MM.1S (cell line): ENCODE measurements at regions not wholly inside any gene's neighbourhood (a gene's known extent, or its start where the extent isn't known, plus 50 kb on each side); places are given as distances from the start of the nearest gene placed in this dataset.
"Not testable (repeated sequence)": the region's sequence is repeated elsewhere in the genome, so short reads cannot be mapped to it uniquely, and the experiment has no call there.

Experiments
- DNase-seq: peaks from one replicate; pipeline ENCODE4 v3.0.0-alpha.2; 2015
- H2AFZ ChIP-seq: fragments of 300-600 bp; sonication (generic); 2 replicates; pipeline ENCODE4 v1.6.0; 2016; ENCODE audit warnings: antibody characterized with exemption, low read length
- H3F3A ChIP-seq: fragments of 300-600 bp; sonication (generic); 2 replicates; pipeline ENCODE4 v1.6.1; 2016; ENCODE audit warnings: mild to moderate bottlenecking, antibody characterized with exemption, low read length, moderate library complexity, mixed read lengths; ENCODE audit not compliant: insufficient read depth
- H3K27ac ChIP-seq: fragments of 300-600 bp; sonication (generic); 2 replicates; pipeline ENCODE4 v1.5.1; 2016; ENCODE audit warnings: mild to moderate bottlenecking, low read length
- H3K27me3 ChIP-seq: fragments of 300-600 bp; sonication (generic); replicated peaks from 2 replicates; pipeline ENCODE4 v1.6.0; 2016; ENCODE audit warnings: low read length; ENCODE audit not compliant: insufficient read depth
- H3K36me3 ChIP-seq: fragments of 300-600 bp; sonication (generic); replicated peaks from 2 replicates; pipeline ENCODE4 v1.6.1; 2016; ENCODE audit warnings: mild to moderate bottlenecking, low read length, mixed read lengths; ENCODE audit not compliant: insufficient read depth
- H3K4me1 ChIP-seq: fragments of 300-600 bp; sonication (generic); 2 replicates; pipeline ENCODE4 v1.6.1; 2016; ENCODE audit warnings: low read length, mixed read lengths
- H3K4me2 ChIP-seq: fragments of 300-600 bp; sonication (generic); 2 replicates; pipeline ENCODE4 v1.6.0; 2016; ENCODE audit warnings: low read depth, low read length
- H3K4me3 ChIP-seq: fragments of 300-600 bp; sonication (generic); 2 replicates; pipeline ENCODE4 v1.5.1; 2016; ENCODE audit warnings: low read length, mixed read lengths
- H3K79me2 ChIP-seq: fragments of 300-600 bp; sonication (generic); 2 replicates; pipeline ENCODE4 v1.6.1; 2016; ENCODE audit warnings: mixed run types, low read length, mixed read lengths
- H3K9ac ChIP-seq: fragments of 300-600 bp; sonication (generic); 2 replicates; pipeline ENCODE4 v1.6.1; 2016; ENCODE audit warnings: low read length, mixed read lengths
- H3K9me2 ChIP-seq: fragments of 300-600 bp; sonication (generic); replicated peaks from 2 replicates; pipeline ENCODE4 v1.6.1; 2016; ENCODE audit warnings: mild to moderate bottlenecking, low read length, mixed read lengths; ENCODE audit not compliant: insufficient read depth
- H3K9me3 ChIP-seq: fragments of 300-600 bp; sonication (generic); replicated peaks from 2 replicates; pipeline ENCODE4 v1.6.1; 2016; ENCODE audit warnings: mild to moderate bottlenecking, low read length, mixed read lengths; ENCODE audit not compliant: insufficient read depth
- H4K20me1 ChIP-seq: fragments of 300-600 bp; sonication (generic); 2 replicates; pipeline ENCODE4 v1.6.1; 2016; ENCODE audit warnings: mild to moderate bottlenecking, low read length, moderate library complexity, mixed read lengths; ENCODE audit not compliant: insufficient read depth
- EZH2 ChIP-seq: fragments of 300-600 bp; sonication (generic); optimal IDR thresholded peaks from 2 replicates; pipeline ENCODE3; 2017; ENCODE audit warnings: low read depth, mild to moderate bottlenecking, antibody characterized with exemption, low read length, mixed read lengths
- EZH2phosphoT487 ChIP-seq: fragments of 300-600 bp; sonication (generic); IDR thresholded peaks from 2 replicates; pipeline ENCODE4 v1.6.1; 2018; ENCODE audit warnings: antibody characterized with exemption, low read length
- TF ChIP-seq, protein P1 (sequence below): fragments of 300-600 bp; sonication (generic); IDR thresholded peaks from 2 replicates; pipeline ENCODE4 v1.5.1; 2016; ENCODE audit warnings: antibody characterized with exemption, low read length, mixed read lengths

DNA sequence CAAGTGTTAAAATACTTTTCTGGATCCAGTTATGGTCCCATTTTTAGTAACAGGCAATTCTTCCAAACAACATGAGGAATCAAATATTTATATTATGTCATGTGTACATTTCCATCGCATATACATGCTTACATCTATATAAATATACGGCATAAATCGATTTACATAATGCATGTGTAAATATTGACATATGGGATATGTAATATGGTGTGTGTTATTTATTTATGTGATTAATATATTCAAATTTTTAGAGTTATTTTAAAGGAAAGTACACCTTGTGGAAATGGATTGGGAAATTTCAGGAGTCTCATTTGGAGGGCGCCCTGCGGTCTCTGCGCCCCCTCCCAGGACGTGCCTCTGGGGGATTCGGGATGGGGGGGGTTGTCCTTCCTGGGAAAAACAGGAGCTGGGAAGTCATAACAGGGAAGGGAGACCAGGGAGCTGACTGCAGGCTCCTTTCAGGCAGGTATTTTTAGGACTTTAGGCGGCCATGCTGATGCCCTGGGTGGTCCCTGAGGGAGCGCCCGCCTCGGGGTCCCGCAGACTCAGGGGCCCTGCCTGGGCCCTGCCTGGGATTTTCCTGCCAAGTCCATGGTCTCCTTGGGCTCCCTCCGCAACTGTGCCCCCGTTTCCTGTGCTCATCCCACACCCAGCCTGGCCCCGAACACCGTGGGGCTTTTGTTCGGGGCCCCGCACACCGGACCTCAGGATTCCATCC is 82.7 kb upstream of the SFSWAP start:
- H4K20me1 ChIP-seq = no peaks in the 10 kb centered on the region
- H3K36me3 ChIP-seq = no peaks in the 10 kb centered on the region
- no peaks in the 10 kb centered on the region for H3K9me2 ChIP-seq
- no peaks in the 10 kb centered on the region for H3K9me3 ChIP-seq
- H3K79me2 ChIP-seq = no peaks in the 10 kb centered on the region
- no peaks in the 10 kb centered on the region for H3F3A ChIP-seq
- DNase-seq = no peak
- no peak overlapping the region for H3K4me3 ChIP-seq
- H3K27ac ChIP-seq = no peak overlapping the region
- no peak overlapping the region for H3K9ac ChIP-seq
- no peaks in the 10 kb centered on the region for H3K4me1 ChIP-seq
- no peak overlapping the region for H3K4me2 ChIP-seq
- TF ChIP-seq EZH2phosphoT487 (no peak), EZH2 (no peak)
- TF ChIP-seq, protein P1, sequence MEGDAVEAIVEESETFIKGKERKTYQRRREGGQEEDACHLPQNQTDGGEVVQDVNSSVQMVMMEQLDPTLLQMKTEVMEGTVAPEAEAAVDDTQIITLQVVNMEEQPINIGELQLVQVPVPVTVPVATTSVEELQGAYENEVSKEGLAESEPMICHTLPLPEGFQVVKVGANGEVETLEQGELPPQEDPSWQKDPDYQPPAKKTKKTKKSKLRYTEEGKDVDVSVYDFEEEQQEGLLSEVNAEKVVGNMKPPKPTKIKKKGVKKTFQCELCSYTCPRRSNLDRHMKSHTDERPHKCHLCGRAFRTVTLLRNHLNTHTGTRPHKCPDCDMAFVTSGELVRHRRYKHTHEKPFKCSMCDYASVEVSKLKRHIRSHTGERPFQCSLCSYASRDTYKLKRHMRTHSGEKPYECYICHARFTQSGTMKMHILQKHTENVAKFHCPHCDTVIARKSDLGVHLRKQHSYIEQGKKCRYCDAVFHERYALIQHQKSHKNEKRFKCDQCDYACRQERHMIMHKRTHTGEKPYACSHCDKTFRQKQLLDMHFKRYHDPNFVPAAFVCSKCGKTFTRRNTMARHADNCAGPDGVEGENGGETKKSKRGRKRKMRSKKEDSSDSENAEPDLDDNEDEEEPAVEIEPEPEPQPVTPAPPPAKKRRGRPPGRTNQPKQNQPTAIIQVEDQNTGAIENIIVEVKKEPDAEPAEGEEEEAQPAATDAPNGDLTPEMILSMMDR = no peak
- H3K27me3 ChIP-seq = no peaks in the 10 kb centered on the region; the same call in 1 of the 2 replicates
- H2AFZ ChIP-seq = no peak overlapping the region

DNA sequence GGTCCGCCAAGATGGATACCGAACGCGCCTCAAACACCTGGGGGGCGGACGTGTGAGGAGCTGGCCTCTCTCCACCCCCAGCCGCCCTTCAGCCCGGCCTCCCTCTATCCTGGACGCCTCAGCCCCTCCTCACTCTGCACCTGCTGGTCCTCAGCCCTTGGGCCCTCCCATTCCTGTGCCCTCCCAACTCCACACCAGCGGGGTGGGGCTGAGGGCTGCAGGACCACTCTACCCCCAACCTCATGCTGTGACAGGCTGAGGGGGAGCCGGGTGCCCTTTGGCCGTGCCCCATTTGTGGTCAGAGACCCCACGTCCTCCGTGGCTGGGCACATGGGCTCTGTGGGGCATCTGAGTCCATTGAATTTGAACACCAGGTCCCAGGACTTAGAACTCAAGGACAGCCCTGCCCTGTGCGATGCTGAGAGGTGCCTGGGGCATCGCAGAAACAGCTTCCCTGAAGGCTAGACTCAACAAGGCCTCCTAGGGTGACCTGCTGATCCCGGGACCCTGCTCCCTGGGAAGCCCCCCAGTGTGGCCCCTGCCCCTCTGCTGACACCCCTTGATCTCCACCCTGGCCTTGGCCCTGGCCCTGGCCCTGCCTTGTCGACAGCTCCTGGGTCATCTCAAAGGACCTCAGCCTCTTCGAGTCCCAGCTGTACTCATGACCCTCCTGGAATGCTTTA is 82.0 kb upstream of the SFSWAP start:
- H3K4me3 ChIP-seq = no peak overlapping the region
- H3K27ac ChIP-seq = no peak overlapping the region
- no peaks in the 10 kb centered on the region for H3K9me2 ChIP-seq
- no peaks in the 10 kb centered on the region for H3K36me3 ChIP-seq
- H4K20me1 ChIP-seq = no peaks in the 10 kb centered on the region
- no peak for TF ChIP-seq EZH2phosphoT487
- TF ChIP-seq, protein P1 = no peak
- no peak for TF ChIP-seq EZH2
- DNase-seq = no peak
- H3K4me2 ChIP-seq = no peak overlapping the region
- no peak overlapping the region for H2AFZ ChIP-seq
- H3K9ac ChIP-seq = no peak overlapping the region
- H3K4me1 ChIP-seq = no peaks in the 10 kb centered on the region
- H3K9me3 ChIP-seq = no peaks in the 10 kb centered on the region
- no peaks in the 10 kb centered on the region for H3K79me2 ChIP-seq
- no peaks in the 10 kb centered on the region for H3F3A ChIP-seq
- H3K27me3 ChIP-seq = no peaks in the 10 kb centered on the region; the same call in 1 of the 2 replicates

DNA sequence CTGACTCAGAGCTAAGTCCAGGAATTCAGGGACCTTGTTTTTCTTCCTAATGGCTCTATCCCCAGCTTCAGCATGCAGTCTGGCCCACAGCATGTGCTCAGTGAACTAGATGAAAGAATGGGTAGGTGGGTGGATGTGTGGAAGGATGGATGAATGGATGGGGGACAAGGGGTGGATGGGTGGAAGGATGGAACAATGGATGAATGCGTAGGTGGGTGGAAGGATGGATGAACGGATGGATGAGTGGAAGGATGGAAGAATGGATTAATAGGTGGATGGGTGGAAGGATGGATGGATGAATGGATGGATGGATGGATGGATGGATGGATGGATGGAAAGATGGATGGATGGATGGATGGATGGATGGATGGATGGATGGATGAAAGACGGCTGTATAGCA is 79.7 kb upstream of the SFSWAP start:
- Histone ChIP-seq H3K27ac (no peak overlapping the region), H3K79me2 (no peaks in the 10 kb centered on the region), H3F3A (no peaks in the 10 kb centered on the region), H3K27me3 (no peaks in the 10 kb centered on the region; the same call in 1 of the 2 replicates), H3K9me2 (no peaks in the 10 kb centered on the region), H2AFZ (no peak overlapping the region), H4K20me1 (no peaks in the 10 kb centered on the region), H3K4me1 (no peaks in the 10 kb centered on the region), H3K4me2 (no peak overlapping the region), H3K9ac (no peak overlapping the region), H3K9me3 (no peaks in the 10 kb centered on the region), H3K4me3 (no peak overlapping the region), H3K36me3 (no peaks in the 10 kb centered on the region)
- TF ChIP-seq EZH2phosphoT487 = no peak
- TF ChIP-seq, protein P1 = no peak
- TF ChIP-seq EZH2 = no peak
- no peak for DNase-seq

DNA sequence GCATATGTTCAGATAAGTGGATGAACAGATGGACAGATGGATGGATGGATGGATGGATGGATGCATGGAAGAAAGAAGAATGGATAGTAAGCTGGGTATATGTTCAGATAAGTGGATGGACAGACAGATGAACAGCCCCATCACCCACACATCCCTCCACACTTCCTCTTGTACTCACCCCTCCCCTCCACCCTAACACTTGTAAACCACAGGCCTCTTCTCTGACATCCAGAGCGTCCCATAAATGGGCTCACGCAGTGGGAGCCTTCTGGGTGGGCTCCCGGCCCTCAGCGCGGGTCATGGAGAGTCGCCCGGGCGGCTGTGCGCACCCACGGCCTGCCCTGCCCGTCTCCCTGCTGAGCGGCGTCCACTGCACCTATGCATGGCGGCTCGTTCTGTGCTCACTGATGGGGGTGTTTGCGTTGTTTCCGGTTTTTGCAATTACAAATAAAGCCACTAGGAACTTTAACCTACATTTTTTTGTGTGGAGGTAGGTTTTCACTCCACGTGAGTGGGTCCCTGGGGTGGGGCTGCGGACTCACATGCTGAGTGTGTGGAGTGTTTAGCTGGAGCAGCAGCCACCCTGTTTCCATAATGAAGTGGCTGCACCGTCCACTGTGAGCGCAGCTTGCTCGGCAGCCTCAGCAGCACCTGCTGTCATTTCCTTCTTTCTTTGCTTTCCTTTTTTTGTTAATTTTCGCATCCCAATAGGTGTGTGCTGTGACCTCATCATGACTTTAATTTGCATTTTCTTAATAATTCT is 78.8 kb upstream of the SFSWAP start:
- H3K9me3 ChIP-seq, H4K20me1 ChIP-seq, H3K9ac ChIP-seq, DNase-seq, H3K4me2 ChIP-seq, H3K4me3 ChIP-seq, H3K4me1 ChIP-seq, H3K27me3 ChIP-seq, H3K27ac ChIP-seq, H2AFZ ChIP-seq, H3K9me2 ChIP-seq, H3K79me2 ChIP-seq, H3K36me3 ChIP-seq, H3F3A ChIP-seq: not testable (repeated sequence)

DNA sequence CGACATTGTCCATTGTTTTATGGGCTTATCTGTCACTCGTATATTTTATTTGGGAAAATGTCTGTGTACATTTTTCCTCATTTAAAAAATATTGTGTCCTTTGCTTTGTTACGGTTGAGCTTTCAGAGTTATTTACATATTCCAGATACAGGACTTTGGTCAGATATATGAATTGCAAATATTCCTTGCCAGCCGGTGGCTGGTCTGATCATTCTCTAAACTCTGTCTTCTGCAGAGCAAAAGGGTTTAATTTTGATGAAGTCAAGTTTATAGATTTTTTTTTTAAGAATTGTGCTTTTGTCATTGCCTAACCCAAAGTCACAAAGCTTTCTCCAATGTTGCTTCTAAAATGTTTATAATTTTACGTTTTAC is 78.3 kb upstream of the SFSWAP start:
- H3K4me2 ChIP-seq, H3K9me2 ChIP-seq, DNase-seq, H3K4me1 ChIP-seq, H3K36me3 ChIP-seq, H3F3A ChIP-seq, H4K20me1 ChIP-seq, H3K9ac ChIP-seq, H3K27ac ChIP-seq, H3K79me2 ChIP-seq, H3K27me3 ChIP-seq, H3K9me3 ChIP-seq, H3K4me3 ChIP-seq, H2AFZ ChIP-seq: not testable (repeated sequence)
